Erythroblast (primary cell): ENCODE measurements at regions not wholly inside any gene's neighbourhood (a gene's known extent, or its start where the extent isn't known, plus 50 kb on each side); places are given as distances from the start of the nearest gene placed in this dataset.

Source experiments
- GATA1 ChIP-seq: IDR thresholded peaks from 2 replicates; pipeline ENCODE4 v1.6.1; 2011; ENCODE audit warnings: low read depth, mild to moderate bottlenecking, control low read depth, low read length, moderate library complexity
- POLR2A ChIP-seq: IDR thresholded peaks from 2 replicates; pipeline ENCODE4 v1.6.1; 2011; ENCODE audit warnings: mild to moderate bottlenecking, low read length

GRCh38 chr1:237961754-237962153, 71.0 kb upstream of the ZP4 start:
- TF ChIP-seq POLR2A (no peak), GATA1 (no peak)
